AG10803 (cell line): ENCODE measurements at regions not wholly inside any gene's neighbourhood (a gene's known extent, or its start where the extent isn't known, plus 50 kb on each side); places are given as distances from the start of the nearest gene placed in this dataset.

Source experiments
- DNase-seq: peaks from one replicate; pipeline ENCODE4 v3.0.0; 2010; ENCODE audit warnings: low read depth
- H3K4me3 ChIP-seq: 2 replicates; pipeline ENCODE4 v1.5.1; 2011; ENCODE audit warnings: mild to moderate bottlenecking, low read length, control low read depth
- CTCF ChIP-seq: conservative IDR thresholded peaks from 2 replicates; pipeline ENCODE4 v1.5.1; 2011; ENCODE audit warnings: mild to moderate bottlenecking, low read length, control low read depth, inconsistent platforms

- H3K4me3 ChIP-seq, result no peak overlapping the region
- no peak for TF ChIP-seq CTCF
- DNase-seq, result peak; percentile 3
Measured at GRCh38 chr15:37698679-37699078, 235.8 kb upstream of the TMCO5A start.

GRCh38 chr15:37701230-37701629, 233.2 kb upstream of the TMCO5A start:
- DNase-seq, result no peak
- TF ChIP-seq CTCF, result no peak

GRCh38 chr15:37709669-37710068, 224.8 kb upstream of the TMCO5A start:
- no peak for TF ChIP-seq CTCF
- no peak for DNase-seq

More at GRCh38 chr15:37701230-37701629, 233.2 kb upstream of the TMCO5A start:
- H3K4me3 ChIP-seq, result no peak overlapping the region

GRCh38 chr15:37715101-37715500, 219.3 kb upstream of the TMCO5A start:
- DNase-seq, result no peak
- TF ChIP-seq CTCF, result no peak
- no peak overlapping the region for H3K4me3 ChIP-seq

More at GRCh38 chr15:37709669-37710068, 224.8 kb upstream of the TMCO5A start:
- H3K4me3 ChIP-seq, result no peak overlapping the region

GRCh38 chr15:37720267-37720666, 214.2 kb upstream of the TMCO5A start:
- DNase-seq, result no peak
- no peak overlapping the region for H3K4me3 ChIP-seq
- TF ChIP-seq CTCF, result no peak

- no peak for TF ChIP-seq CTCF
- H3K4me3 ChIP-seq, result no peak overlapping the region
Measured at GRCh38 chr15:37731146-37731746, 203.2 kb upstream of the TMCO5A start.

GRCh38 chr15:37733628-37734027, 200.8 kb upstream of the TMCO5A start:
- no peak overlapping the region for H3K4me3 ChIP-seq
- DNase-seq, result no peak
- no peak for TF ChIP-seq CTCF

More at GRCh38 chr15:37731146-37731746, 203.2 kb upstream of the TMCO5A start:
- no peak for DNase-seq
